ENCODE measurements at regions not wholly inside any gene's neighbourhood (a gene's known extent, or its start where the extent isn't known, plus 50 kb on each side); places are given as distances from the start of the nearest gene placed in this dataset.

DNA sequence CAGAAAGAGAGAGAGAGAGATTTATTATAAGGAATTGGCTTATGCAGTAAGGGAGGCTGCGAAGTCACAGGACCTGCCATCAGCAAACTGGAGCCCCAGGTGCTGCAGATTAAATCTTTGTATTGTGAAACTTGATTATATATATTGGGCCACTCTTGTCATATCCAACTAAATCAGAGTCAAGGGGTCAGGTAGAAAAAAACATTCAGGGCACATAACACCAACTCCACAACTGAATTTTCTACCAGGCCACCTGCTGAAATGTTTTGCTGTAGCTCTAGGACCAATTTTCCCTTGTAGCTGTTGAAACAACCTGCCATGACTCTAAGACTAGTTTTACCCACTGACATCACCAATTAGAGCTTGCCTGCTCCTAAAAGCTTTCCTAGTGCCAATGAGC, 1240.8 kb downstream of the SLC16A7 start:
- Mint-ChIP-seq H3K27me3 (ENCODE audit: low read depth) (no peaks in the 10 kb centered on the region), H3K9me3 (peaks cover 5% of the 10 kb centered on the region), H3K27ac (no peak overlapping the region), H3K4me3 (ENCODE audit: low read depth) (no peak overlapping the region), H3K36me3 (ENCODE audit: low read depth) (no peaks in the 10 kb centered on the region), H3K4me1 (ENCODE audit: low read depth) (no peaks in the 10 kb centered on the region)
- DNase-seq (ENCODE audit: low spot score), result no peak
- intact Hi-C loops (cut with micrococcal nuclease), result no loop called here

DNA sequence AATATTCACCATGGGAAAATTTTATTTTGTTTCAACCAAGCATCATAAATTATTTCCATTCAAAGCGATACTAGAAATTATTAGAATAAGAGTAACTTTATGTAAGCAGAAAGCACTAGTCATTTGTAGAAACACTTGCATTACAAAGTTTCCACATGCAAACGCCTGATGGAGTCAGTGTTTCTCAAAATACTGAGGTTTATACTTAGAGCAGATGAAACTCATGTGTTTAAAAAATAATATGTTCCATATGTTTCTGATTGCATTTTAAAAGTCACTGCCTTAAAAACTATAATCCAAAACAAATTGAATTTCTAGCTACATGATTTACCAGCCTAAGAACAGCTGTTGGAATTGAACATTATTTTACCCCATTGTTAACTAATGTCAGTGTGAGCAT, 1246.4 kb downstream of the SLC16A7 start:
- Mint-ChIP-seq H3K4me1 (ENCODE audit: low read depth) (no peaks in the 10 kb centered on the region), H3K9me3 (peaks cover 4% of the 10 kb centered on the region), H3K27ac (no peak overlapping the region), H3K4me3 (ENCODE audit: low read depth) (no peak overlapping the region), H3K27me3 (ENCODE audit: low read depth) (no peaks in the 10 kb centered on the region), H3K36me3 (ENCODE audit: low read depth) (no peaks in the 10 kb centered on the region)
- intact Hi-C loops (cut with micrococcal nuclease), result no loop called here
- no peak for DNase-seq (ENCODE audit: low spot score)

GRCh38 chr12:60844101-60844500, 1248.3 kb downstream of the SLC16A7 start:
- intact Hi-C loops (cut with micrococcal nuclease), result no loop called here
- no peaks in the 10 kb centered on the region for H3K36me3 Mint-ChIP-seq (ENCODE audit: low read depth)
- H3K4me1 Mint-ChIP-seq (ENCODE audit: low read depth), result no peaks in the 10 kb centered on the region
- peaks cover 8% of the 10 kb centered on the region for H3K9me3 Mint-ChIP-seq
- H3K27ac Mint-ChIP-seq, result no peak overlapping the region
- no peak overlapping the region for H3K4me3 Mint-ChIP-seq (ENCODE audit: low read depth)
- H3K27me3 Mint-ChIP-seq (ENCODE audit: low read depth), result no peaks in the 10 kb centered on the region
- no peak for DNase-seq (ENCODE audit: low spot score)

DNA sequence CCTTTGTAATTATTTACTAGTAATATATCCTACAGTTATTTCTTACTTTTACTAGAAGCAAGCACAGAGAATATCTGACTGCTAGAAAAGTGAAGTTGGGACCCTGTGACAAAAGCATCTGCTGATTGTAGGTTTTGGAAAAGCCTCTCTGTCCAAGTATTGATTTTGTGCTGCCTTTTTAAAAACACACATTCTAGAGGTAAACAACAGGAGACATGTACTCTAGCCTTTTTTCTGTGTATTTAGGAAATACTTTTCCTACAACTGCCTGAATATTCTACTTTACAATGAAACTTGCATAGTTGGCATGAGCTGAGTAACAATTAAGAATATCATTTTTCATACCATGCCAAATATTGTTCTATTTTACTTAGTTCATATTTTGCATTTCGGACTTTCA, 1249.0 kb downstream of the SLC16A7 start:
- H3K4me1 Mint-ChIP-seq (ENCODE audit: low read depth), result no peaks in the 10 kb centered on the region
- H3K36me3 Mint-ChIP-seq (ENCODE audit: low read depth), result no peaks in the 10 kb centered on the region
- no peak for DNase-seq (ENCODE audit: low spot score)
- intact Hi-C loops (cut with micrococcal nuclease), result no loop called here
- H3K27me3 Mint-ChIP-seq (ENCODE audit: low read depth), result no peaks in the 10 kb centered on the region
- H3K4me3 Mint-ChIP-seq (ENCODE audit: low read depth), result no peak overlapping the region
- H3K27ac Mint-ChIP-seq, result no peak overlapping the region
- peaks cover 8% of the 10 kb centered on the region for H3K9me3 Mint-ChIP-seq

DNA sequence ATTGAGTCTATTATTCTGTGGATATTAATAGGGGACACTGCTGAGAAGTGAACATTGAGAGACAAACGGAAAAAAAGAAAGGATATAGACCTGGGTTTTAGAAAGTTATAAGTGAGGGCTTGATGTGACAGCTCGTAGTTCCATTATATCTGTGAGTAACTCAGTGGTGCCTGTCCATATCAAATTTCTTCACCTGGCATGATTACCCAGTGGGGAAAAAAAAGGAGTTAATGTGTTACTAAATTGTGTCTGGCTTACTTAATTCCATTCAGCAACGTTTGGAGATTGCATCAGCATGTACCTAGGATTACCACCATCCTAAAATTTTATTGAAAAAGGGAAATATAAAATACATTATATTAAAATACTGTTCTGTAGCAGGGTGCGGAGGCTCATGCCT, 1249.9 kb downstream of the SLC16A7 start:
- Mint-ChIP-seq H3K4me1 (ENCODE audit: low read depth) (no peaks in the 10 kb centered on the region), H3K9me3 (peaks cover 8% of the 10 kb centered on the region), H3K27ac (no peak overlapping the region), H3K4me3 (ENCODE audit: low read depth) (no peak overlapping the region), H3K36me3 (ENCODE audit: low read depth) (no peaks in the 10 kb centered on the region), H3K27me3 (ENCODE audit: low read depth) (no peaks in the 10 kb centered on the region)
- DNase-seq (ENCODE audit: low spot score), result no peak
- intact Hi-C loops (cut with micrococcal nuclease), result no loop called here

GRCh38 chr12:60847281-60847680, 1251.5 kb downstream of the SLC16A7 start:
- H3K4me3 Mint-ChIP-seq (ENCODE audit: low read depth), result no peak overlapping the region
- no peak overlapping the region for H3K27ac Mint-ChIP-seq
- H3K4me1 Mint-ChIP-seq (ENCODE audit: low read depth), result no peaks in the 10 kb centered on the region
- intact Hi-C loops (cut with micrococcal nuclease), result no loop called here
- DNase-seq (ENCODE audit: low spot score), result no peak
- H3K36me3 Mint-ChIP-seq (ENCODE audit: low read depth), result no peaks in the 10 kb centered on the region
- peaks cover 8% of the 10 kb centered on the region for H3K9me3 Mint-ChIP-seq
- H3K27me3 Mint-ChIP-seq (ENCODE audit: low read depth), result no peaks in the 10 kb centered on the region

GRCh38 chr12:60849723-60850122, 1253.9 kb downstream of the SLC16A7 start:
- no peak overlapping the region for H3K4me3 Mint-ChIP-seq (ENCODE audit: low read depth)
- no peak for DNase-seq (ENCODE audit: low spot score)
- H3K4me1 Mint-ChIP-seq (ENCODE audit: low read depth), result no peaks in the 10 kb centered on the region
- intact Hi-C loops (cut with micrococcal nuclease), result no loop called here
- no peak overlapping the region for H3K27ac Mint-ChIP-seq
- no peaks in the 10 kb centered on the region for H3K36me3 Mint-ChIP-seq (ENCODE audit: low read depth)
- peaks cover 9% of the 10 kb centered on the region for H3K9me3 Mint-ChIP-seq
- no peaks in the 10 kb centered on the region for H3K27me3 Mint-ChIP-seq (ENCODE audit: low read depth)

GRCh38 chr12:60853407-60853806, 1257.6 kb downstream of the SLC16A7 start:
- no peak for DNase-seq (ENCODE audit: low spot score)
- H3K4me1 Mint-ChIP-seq (ENCODE audit: low read depth), result no peaks in the 10 kb centered on the region
- intact Hi-C loops (cut with micrococcal nuclease), result no loop called here
- no peaks in the 10 kb centered on the region for H3K27me3 Mint-ChIP-seq (ENCODE audit: low read depth)
- H3K27ac Mint-ChIP-seq, result no peak overlapping the region
- H3K36me3 Mint-ChIP-seq (ENCODE audit: low read depth), result no peaks in the 10 kb centered on the region
- no peak overlapping the region for H3K4me3 Mint-ChIP-seq (ENCODE audit: low read depth)
- H3K9me3 Mint-ChIP-seq, result peaks cover 9% of the 10 kb centered on the region

- Mint-ChIP-seq H3K27me3 (ENCODE audit: low read depth) (no peaks in the 10 kb centered on the region), H3K4me1 (ENCODE audit: low read depth) (no peaks in the 10 kb centered on the region), H3K4me3 (ENCODE audit: low read depth) (no peak overlapping the region), H3K27ac (no peak overlapping the region), H3K36me3 (ENCODE audit: low read depth) (no peaks in the 10 kb centered on the region), H3K9me3 (peaks cover 13% of the 10 kb centered on the region)
- intact Hi-C loops (cut with micrococcal nuclease), result no loop called here
- DNase-seq (ENCODE audit: low spot score), result no peak
Observed at GRCh38 chr12:60863421-60863820, 1267.6 kb downstream of the SLC16A7 start.

DNA sequence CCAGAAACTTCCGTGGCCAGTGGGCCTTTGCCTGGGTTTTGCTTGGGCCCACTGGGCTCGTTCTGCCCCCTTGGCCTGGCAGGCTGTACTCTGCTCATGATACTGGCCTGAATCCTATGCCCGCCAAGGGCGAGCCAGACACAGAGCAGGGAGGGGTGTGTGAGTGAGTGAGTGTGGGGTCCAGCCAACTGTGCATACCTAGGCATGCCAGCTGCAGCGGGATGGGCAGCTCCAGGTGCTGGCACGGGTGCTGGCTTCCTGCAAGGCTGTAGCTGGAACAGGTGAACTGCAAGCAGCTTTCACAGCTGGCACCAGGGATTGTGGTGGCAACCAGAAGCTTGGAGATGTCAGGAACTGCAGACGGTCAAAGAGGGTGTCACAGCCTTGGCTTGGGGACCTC, 1276.4 kb downstream of the SLC16A7 start:
- Mint-ChIP-seq H3K27me3 (ENCODE audit: low read depth) (no peaks in the 10 kb centered on the region), H3K36me3 (ENCODE audit: low read depth) (no peaks in the 10 kb centered on the region), H3K27ac (no peak overlapping the region), H3K4me1 (ENCODE audit: low read depth) (no peaks in the 10 kb centered on the region), H3K4me3 (ENCODE audit: low read depth) (no peak overlapping the region), H3K9me3 (peaks cover 13% of the 10 kb centered on the region)
- no peak for DNase-seq (ENCODE audit: low spot score)
- intact Hi-C loops (cut with micrococcal nuclease), result no loop called here

GRCh38 chr12:60872850-60873713, 1277.3 kb downstream of the SLC16A7 start:
- Mint-ChIP-seq H3K27ac (no peak overlapping the region), H3K4me3 (ENCODE audit: low read depth) (no peak overlapping the region), H3K4me1 (ENCODE audit: low read depth) (no peaks in the 10 kb centered on the region), H3K27me3 (ENCODE audit: low read depth) (no peaks in the 10 kb centered on the region), H3K9me3 (peaks cover 13% of the 10 kb centered on the region), H3K36me3 (ENCODE audit: low read depth) (no peaks in the 10 kb centered on the region)
- no peak for DNase-seq (ENCODE audit: low spot score)
- intact Hi-C loops (cut with micrococcal nuclease), result no loop called here

GRCh38 chr12:60874091-60874490, 1278.3 kb downstream of the SLC16A7 start:
- DNase-seq (ENCODE audit: low spot score), result no peak
- Mint-ChIP-seq H3K36me3 (ENCODE audit: low read depth) (no peaks in the 10 kb centered on the region), H3K9me3 (peaks cover 14% of the 10 kb centered on the region), H3K4me1 (ENCODE audit: low read depth) (no peaks in the 10 kb centered on the region), H3K27ac (no peak overlapping the region), H3K4me3 (ENCODE audit: low read depth) (no peak overlapping the region), H3K27me3 (ENCODE audit: low read depth) (no peaks in the 10 kb centered on the region)
- intact Hi-C loops (cut with micrococcal nuclease), result no loop called here

DNA sequence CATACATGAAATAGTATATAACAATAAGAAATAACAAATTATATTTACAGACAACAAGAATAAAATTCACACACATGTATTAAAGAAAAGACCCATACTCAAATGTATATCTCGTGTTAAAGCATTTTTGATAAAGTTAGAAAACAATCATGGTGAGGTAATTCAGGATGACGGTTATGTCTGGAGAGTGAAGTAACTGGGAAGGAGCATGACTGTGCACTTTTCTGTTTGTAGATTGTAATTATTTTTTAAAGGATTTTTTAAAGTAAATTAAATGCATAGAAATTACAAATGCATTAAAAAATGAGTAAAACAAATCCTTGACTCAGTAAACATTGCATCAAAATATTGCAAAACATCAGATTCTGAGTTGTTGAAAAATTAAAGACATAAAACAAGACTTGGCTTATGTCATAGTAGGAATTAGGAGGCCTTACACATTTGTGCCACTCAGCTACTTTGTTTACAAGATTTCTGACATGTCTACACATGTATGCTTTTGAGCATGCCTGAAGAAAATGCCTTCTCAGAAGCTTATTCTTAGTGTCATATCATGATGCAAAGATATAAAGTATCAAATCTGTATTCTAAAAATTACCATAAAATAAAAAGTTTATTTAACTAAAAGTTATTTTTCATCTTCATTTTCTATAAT, 1325.1 kb downstream of the SLC16A7 start:
- Mint-ChIP-seq H3K36me3 (ENCODE audit: low read depth) (no peaks in the 10 kb centered on the region), H3K4me1 (ENCODE audit: low read depth) (no peaks in the 10 kb centered on the region), H3K9me3 (peaks cover 7% of the 10 kb centered on the region), H3K27me3 (ENCODE audit: low read depth) (no peaks in the 10 kb centered on the region), H3K27ac (no peak overlapping the region), H3K4me3 (ENCODE audit: low read depth) (no peak overlapping the region)
- intact Hi-C loops (cut with micrococcal nuclease), result no loop called here
- no peak for DNase-seq (ENCODE audit: low spot score)

All from activated T-helper 2 cell treated with anti-CD3 and anti-CD28 coated beads, Interferon-gamma antibody, Interleukin-2, Interleukin-4, amounts not matched to agents 10 μg/mL and 5 μg/mL and 100 μg/mL, durations not matched to agents 14 hours and 24 hours and 36 hours (primary cell).